GM18858 (cell line): ENCODE measurements at regions not wholly inside any gene's neighbourhood (a gene's known extent, or its start where the extent isn't known, plus 50 kb on each side); places are given as distances from the start of the nearest gene placed in this dataset.

ENCODE experiments used
- ATAC-seq: cut with Tn5 transposase; IDR thresholded peaks from one replicate; pipeline ENCODE4 v1.9.1; 2021; ENCODE audit not compliant: unreplicated experiment

- ATAC-seq = no peak
Measured at GRCh38 chr9:73548201-73548600, 396.5 kb downstream of the ANXA1 start.

- ATAC-seq = no peak
Measured at GRCh38 chr9:73549991-73550390, 398.3 kb downstream of the ANXA1 start.

- no peak for ATAC-seq
Measured at GRCh38 chr9:73553295-73553694, 401.6 kb downstream of the ANXA1 start.

- ATAC-seq = no peak
Measured at GRCh38 chr9:73558471-73558870, 406.8 kb downstream of the ANXA1 start.

GRCh38 chr9:73565026-73565425 lies 413.4 kb downstream of the ANXA1 start:
- no peak for ATAC-seq

- no peak for ATAC-seq
Measured at GRCh38 chr9:73565833-73566465, 414.3 kb downstream of the ANXA1 start.

GRCh38 chr9:73566627-73567026 lies 415.0 kb downstream of the ANXA1 start:
- no peak for ATAC-seq

GRCh38 chr9:73573235-73573634 lies 421.6 kb downstream of the ANXA1 start:
- ATAC-seq = no peak

GRCh38 chr9:73575101-73576060 lies 423.7 kb downstream of the ANXA1 start:
- ATAC-seq = no peak

GRCh38 chr9:73577848-73578247 lies 426.2 kb downstream of the ANXA1 start:
- ATAC-seq = no peak

- no peak for ATAC-seq
Measured at GRCh38 chr9:73579823-73580222, 428.2 kb downstream of the ANXA1 start.

GRCh38 chr9:73583576-73583975 lies 431.9 kb downstream of the ANXA1 start:
- no peak for ATAC-seq

GRCh38 chr9:73595036-73595545 lies 443.4 kb downstream of the ANXA1 start:
- no peak for ATAC-seq

- ATAC-seq = no peak
Measured at GRCh38 chr9:73596321-73596720, 444.7 kb downstream of the ANXA1 start.

GRCh38 chr9:73597039-73597438 lies 445.4 kb downstream of the ANXA1 start:
- no peak for ATAC-seq

- no peak for ATAC-seq
Measured at GRCh38 chr9:73597771-73598170, 446.1 kb downstream of the ANXA1 start.

- ATAC-seq = no peak
Measured at GRCh38 chr9:73609381-73609780, 457.7 kb downstream of the ANXA1 start.

GRCh38 chr9:73611032-73611431 lies 459.4 kb downstream of the ANXA1 start:
- no peak for ATAC-seq

GRCh38 chr9:73613092-73613701 lies 461.5 kb downstream of the ANXA1 start:
- no peak for ATAC-seq

- ATAC-seq = no peak
Measured at GRCh38 chr9:73615557-73615956, 463.9 kb downstream of the ANXA1 start.

GRCh38 chr9:73617586-73617985 lies 465.9 kb downstream of the ANXA1 start:
- no peak for ATAC-seq

- ATAC-seq = peak; percentile 83
Measured at GRCh38 chr9:73640971-73641370, 489.3 kb downstream of the ANXA1 start.
